ENCODE measurements at regions not wholly inside any gene's neighbourhood (a gene's known extent, or its start where the extent isn't known, plus 50 kb on each side); places are given as distances from the start of the nearest gene placed in this dataset.

GRCh38 chr12:107184359-107184930 is 91.1 kb upstream of the CRY1 start:
- Histone ChIP-seq H3K4me3 (replicated peaks in 1 of 3; ENCODE audit: insufficient read depth in 1 of 3, low read depth in 1 of 3, low read length in 3 of 3) (no peak overlapping the region), H3K9me3 (replicated peaks; ENCODE audit: control insufficient read depth, insufficient read depth, low read length) (no peaks in the 10 kb centered on the region), H3K9me1 (replicated peaks; ENCODE audit: control insufficient read depth, extremely low read depth, insufficient read depth, low read length) (no peaks in the 10 kb centered on the region), H3K9ac (replicated peaks; ENCODE audit: extremely low read depth, insufficient read depth, low read length) (no peak overlapping the region), H4K20me1 (replicated peaks; ENCODE audit: control insufficient read depth, extremely low read depth, insufficient read depth, low read length) (no peaks in the 10 kb centered on the region), H3K27me3 (ENCODE audit: control insufficient read depth in 2 of 2, insufficient read depth in 2 of 2, low read length in 2 of 2) (no peaks in the 10 kb centered on the region), H3K27ac (ENCODE audit: insufficient read depth, low read depth, low read length) (no peak overlapping the region), H3K4me1 (ENCODE audit: control insufficient read depth, extremely low read depth, insufficient read depth, low read length) (no peaks in the 10 kb centered on the region), H2AFZ (ENCODE audit: low read depth, low read length) (no peak overlapping the region), H3K4me2 (ENCODE audit: insufficient read depth, low read length) (no peak overlapping the region), H3K79me2 (ENCODE audit: control insufficient read depth, insufficient read depth, low read length) (no peaks in the 10 kb centered on the region), H3K36me3 (ENCODE audit: control insufficient read depth in 2 of 2, extremely low read depth in 1 of 2, insufficient read depth in 2 of 2, low read length in 2 of 2) (no peaks in the 10 kb centered on the region)
- dilution Hi-C loops (cut with MboI; ENCODE audit: extremely low pct_ligation_motif_present, low sequenced_read_pairs): no loop called here
- DNase-seq (ENCODE audit: low read depth, low spot score) (no peak), FAIRE-seq (no peak)
- POLR2A ChIA-PET: no interaction called here
- BruUV-seq (replicated peaks): no TSS peak
- CTCF ChIA-PET: no interaction called here
- TF ChIP-seq EZH2 (IDR thresholded peaks at IDR 0.05; ENCODE audit: borderline replicate concordance, low read depth, low read length, severe bottlenecking) (no peak), GATA2 (IDR thresholded peaks at IDR 0.05; ENCODE audit: insufficient read depth, insufficient read length, low read depth, low read length) (no peak), FOS (IDR thresholded peaks at IDR 0.05; ENCODE audit: borderline replicate concordance, insufficient read depth, low read length) (no peak), MYC (IDR thresholded peaks at IDR 0.05; ENCODE audit: low read depth, low read length) (no peak), POLR2AphosphoS5 (IDR thresholded peaks at IDR 0.05; ENCODE audit: insufficient read depth, low read depth, low read length) (no peak), POLR2A (IDR thresholded peaks at IDR 0.05; ENCODE audit: low read depth, low read length) (no peak), CTCF (IDR thresholded peaks at IDR 0.05; ENCODE audit: extremely low read depth in 1 of 2, insufficient read depth in 1 of 2, low read depth in 1 of 2, low read length in 2 of 2) (no peak)
- intact Hi-C loops (cut with micrococcal nuclease): no loop called here
